Endothelial cell of umbilical vein (primary cell): ENCODE measurements at regions not wholly inside any gene's neighbourhood (a gene's known extent, or its start where the extent isn't known, plus 50 kb on each side); places are given as distances from the start of the nearest gene placed in this dataset.
A peak's percentile ranks its signal among the peaks of the same experiment; 100 is the strongest.

Experiments used
- BruUV-seq: library from RNA; stranded (reverse); fragments of 400-500 nt; replicated peaks from 2 replicates; lab custom pipeline; 2021; lab: Mats Ljungman, UMichigan
- CTCF ChIA-PET: fragments of 300-600, 350-600 bp; sonication (Branson Sonifier 250); formaldehyde crosslinking; loops from one replicate; lab custom pipeline; 2021; ENCODE audit warnings: antibody characterized with exemption, inconsistent platforms; lab: Charles Lee
- POLR2A ChIA-PET: fragments of 300-600, 350-600 bp; sonication (Branson Sonifier 250); formaldehyde crosslinking; loops from one replicate; lab custom pipeline; 2021; ENCODE audit warnings: antibody characterized with exemption, inconsistent platforms; lab: Charles Lee
- DNase-seq: peaks from one replicate; pipeline ENCODE4 v3.0.0-alpha.2; 2011; ENCODE audit warnings: low read depth, low spot score
- FAIRE-seq: peaks from 2 replicates; lab custom pipeline; 2011; peaks lifted over from hg19 to GRCh38; lab: Jason Lieb, UNC
- H2AFZ ChIP-seq: 2 replicates; pipeline ENCODE4 v1.6.0; 2012; ENCODE audit warnings: low read depth, low read length, control low read depth, inconsistent platforms
- H3K27ac ChIP-seq: 2 replicates; pipeline ENCODE4 v1.5.1; 2011; ENCODE audit warnings: low read depth, mild to moderate bottlenecking, control low read depth, low read length, moderate library complexity; ENCODE audit not compliant: insufficient read depth
- H3K27me3 ChIP-seq, 2 experiments: 2 replicates each; pipeline versions ENCODE4 v1.6.0 to v1.6.1; 2011; ENCODE audit warnings: low read length in 2 of 2, mixed read lengths in 1 of 2; ENCODE audit not compliant: control insufficient read depth in 2 of 2, insufficient read depth in 2 of 2
- H3K36me3 ChIP-seq, 2 experiments: 2 replicates in 1 of 2; 3 replicates in 1 of 2; pipeline ENCODE4 v1.5.1; 2011; ENCODE audit warnings: low read length in 2 of 2, mild to moderate bottlenecking in 1 of 2, moderate library complexity in 1 of 2; ENCODE audit not compliant: control insufficient read depth in 2 of 2, insufficient read depth in 2 of 2; ENCODE audit errors: extremely low read depth in 1 of 2
- H3K4me1 ChIP-seq: 3 replicates; pipeline ENCODE4 v1.5.1; 2011; ENCODE audit warnings: mild to moderate bottlenecking, low read length; ENCODE audit not compliant: control insufficient read depth, insufficient read depth; ENCODE audit errors: extremely low read depth
- H3K4me2 ChIP-seq: 2 replicates; pipeline ENCODE4 v1.6.1; 2011; ENCODE audit warnings: low read length, control low read depth, mixed read lengths; ENCODE audit not compliant: insufficient read depth
- H3K4me3 ChIP-seq, 3 experiments: fragments of 200-600 bp in 1 of 3; sonication (generic), shearing (Covaris generic) in 1 of 3; replicated peaks in 1 of 3; 2 replicates each; pipeline ENCODE4 v1.5.1; 2011 to 2016; ENCODE audit warnings: control low read depth in 3 of 3, low read length in 3 of 3, mild to moderate bottlenecking in 2 of 3, inconsistent platforms in 1 of 3, low read depth in 1 of 3, moderate library complexity in 1 of 3; ENCODE audit not compliant: insufficient read depth in 1 of 3
- H3K79me2 ChIP-seq: 2 replicates; pipeline ENCODE4 v1.6.0; 2012; ENCODE audit warnings: low read length, inconsistent platforms; ENCODE audit not compliant: control insufficient read depth, insufficient read depth
- H3K9ac ChIP-seq: replicated peaks from 2 replicates; pipeline ENCODE3; 2011; ENCODE audit warnings: low read length, control low read depth; ENCODE audit not compliant: insufficient read depth; ENCODE audit errors: extremely low read depth
- H3K9me1 ChIP-seq: replicated peaks from 3 replicates; pipeline ENCODE4 v1.6.0; 2011; ENCODE audit warnings: mild to moderate bottlenecking, low read length; ENCODE audit not compliant: control insufficient read depth, insufficient read depth; ENCODE audit errors: extremely low read depth
- H3K9me3 ChIP-seq: replicated peaks from 2 replicates; pipeline ENCODE4 v1.5.1; 2012; ENCODE audit warnings: low read length, inconsistent platforms; ENCODE audit not compliant: control insufficient read depth, insufficient read depth
- H4K20me1 ChIP-seq: replicated peaks from 2 replicates; pipeline ENCODE3; 2011; ENCODE audit warnings: mild to moderate bottlenecking, low read length; ENCODE audit not compliant: control insufficient read depth, insufficient read depth; ENCODE audit errors: extremely low read depth
- CTCF ChIP-seq, 2 donors: IDR thresholded peaks; 1 replicate in 1 of 2; 2 replicates in 1 of 2; pipeline ENCODE4 v1.5.1; 2011; ENCODE audit warnings: low read length in 2 of 2, mild to moderate bottlenecking in 2 of 2, moderate library complexity in 2 of 2, control low read depth in 1 of 2, inconsistent platforms in 1 of 2, low read depth in 1 of 2; ENCODE audit not compliant: insufficient read depth in 1 of 2; ENCODE audit errors: extremely low read depth in 1 of 2
- EZH2 ChIP-seq: IDR thresholded peaks from 2 replicates; pipeline ENCODE4 v1.6.1; 2012; ENCODE audit warnings: borderline replicate concordance, low read depth, mild to moderate bottlenecking, moderate library complexity, low read length, inconsistent platforms; ENCODE audit not compliant: severe bottlenecking
- FOS ChIP-seq: IDR thresholded peaks from 2 replicates; pipeline ENCODE4 v1.6.1; 2011; ENCODE audit warnings: mild to moderate bottlenecking, low read length, moderate library complexity, borderline replicate concordance; ENCODE audit not compliant: insufficient read depth
- GATA2 ChIP-seq: IDR thresholded peaks from 2 replicates; pipeline ENCODE4 v1.7.0; 2011; ENCODE audit warnings: low read depth, mild to moderate bottlenecking, moderate library complexity, mixed read lengths, low read length; ENCODE audit not compliant: insufficient read length, insufficient read depth
- JUN ChIP-seq: IDR thresholded peaks from 2 replicates; pipeline ENCODE4 v1.6.1; 2011; ENCODE audit warnings: borderline replicate concordance, low read depth; ENCODE audit not compliant: insufficient read length, insufficient read depth
- MAX ChIP-seq: IDR thresholded peaks from 2 replicates; pipeline ENCODE4 v1.6.1; 2011; ENCODE audit not compliant: insufficient read depth, insufficient read length
- MYC ChIP-seq: IDR thresholded peaks from one replicate; pipeline ENCODE4 v1.6.1; 2011; ENCODE audit warnings: mild to moderate bottlenecking, low read depth, low read length
- POLR2A ChIP-seq: IDR thresholded peaks from 2 replicates; pipeline ENCODE4 v1.6.1; 2012; ENCODE audit warnings: low read depth, mild to moderate bottlenecking, control low read depth, low read length
- POLR2AphosphoS5 ChIP-seq: IDR thresholded peaks from 2 replicates; pipeline ENCODE4 v1.6.1; 2012; ENCODE audit warnings: low read depth, mild to moderate bottlenecking, control low read depth, low read length, moderate library complexity; ENCODE audit not compliant: insufficient read depth
- dilution Hi-C: fragments of 300-500 bp; cut with MboI; formaldehyde crosslinking; loops from one replicate; pipeline ENCODE4 v1.15.0; 2019; ENCODE audit warnings: low sequenced_read_pairs; ENCODE audit not compliant: extremely low pct_ligation_motif_present
- intact Hi-C: fragments of 100-400 bp; cut with micrococcal nuclease; formaldehyde crosslinking; loops from one replicate; pipeline ENCODE4 v1.10.0; 2022

GRCh38 chr16:60107871-60108270, 1373.8 kb upstream of the GOT2 start:
- H3K9me1 ChIP-seq: no peaks in the 10 kb centered on the region
- H3K4me1 ChIP-seq: peaks cover 10% of the 10 kb centered on the region
- CTCF ChIA-PET: interaction anchor here (1.4 kb wide), 1 partner anchor 95 kb away, joined by 3 read pairs; no protein-coding TSS in a partner anchor
- no peak overlapping the region for H3K9ac ChIP-seq
- BruUV-seq: no TSS peak
- H3K36me3 ChIP-seq: no peaks in the 10 kb centered on the region
- no peaks in the 10 kb centered on the region for H3K27me3 ChIP-seq
- H3K9me3 ChIP-seq: no peaks in the 10 kb centered on the region
- POLR2A ChIA-PET: no interaction called here
- TF ChIP-seq CTCF (IDR thresholded peaks at IDR 0.05; ENCODE audit: extremely low read depth in 1 of 2, insufficient read depth in 1 of 2, low read depth in 1 of 2, low read length in 2 of 2) (no peak), GATA2 (no peak), EZH2 (no peak), MYC (no peak), POLR2A (no peak), MAX (no peak), JUN (no peak), POLR2AphosphoS5 (no peak), FOS (no peak)
- FAIRE-seq: no peak
- peak overlapping the region; percentile 59 for H2AFZ ChIP-seq
- no peak overlapping the region for H3K4me3 ChIP-seq
- DNase-seq: no peak
- no peaks in the 10 kb centered on the region for H4K20me1 ChIP-seq
- no peak overlapping the region for H3K27ac ChIP-seq
- intact Hi-C loops: loop anchor here (2.0 kb wide), 1 partner anchor 17 kb away; no protein-coding TSS in a partner anchor
- H3K4me2 ChIP-seq: peak overlapping the region; percentile 71
- dilution Hi-C loops: no loop called here
- no peaks in the 10 kb centered on the region for H3K79me2 ChIP-seq
